ENCODE measurements at regions not wholly inside any gene's neighbourhood (a gene's known extent, or its start where the extent isn't known, plus 50 kb on each side); places are given as distances from the start of the nearest gene placed in this dataset.

DNA sequence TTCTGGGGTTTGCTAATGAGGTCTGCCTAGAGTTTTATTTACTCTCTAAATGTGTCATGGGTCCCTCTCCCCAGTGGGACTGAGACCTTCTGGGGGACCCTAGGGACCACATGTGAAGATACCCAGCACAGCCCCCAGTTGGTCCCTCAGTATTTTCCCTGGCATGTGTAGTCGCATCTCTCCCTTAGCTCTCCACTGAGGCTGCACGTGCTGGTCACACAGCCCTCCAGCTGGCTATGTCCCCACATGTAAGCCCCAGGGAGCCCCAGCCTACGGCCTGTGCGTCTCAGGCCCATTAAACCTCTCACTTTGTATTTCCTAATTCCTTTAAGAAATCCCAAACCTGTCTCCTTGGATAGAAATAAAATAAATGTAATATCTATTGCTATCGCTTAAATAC lies 189.6 kb upstream of the TSHZ3 start:
- TF ChIP-seq RXRA (IDR thresholded peaks at IDR 0.05; ENCODE audit: insufficient read depth, low read depth, low read length) (no peak), MAX (IDR thresholded peaks at IDR 0.05) (no peak), CTBP2 (IDR thresholded peaks at IDR 0.05; ENCODE audit: borderline replicate concordance, insufficient read depth, insufficient read length, low read length) (no peak), POLR2A (IDR thresholded peaks at IDR 0.05; ENCODE audit: control extremely low read depth in 1 of 2, low read depth in 2 of 2, low read length in 2 of 2) (no peak), BRCA1 (IDR thresholded peaks at IDR 0.05; ENCODE audit: low read depth, low read length) (no peak), EGR1 (IDR thresholded peaks at IDR 0.05; ENCODE audit: borderline replicate concordance, low read depth, low read length) (no peak), EP300 (IDR thresholded peaks at IDR 0.05; ENCODE audit: borderline replicate concordance in 1 of 2, low read depth in 2 of 2, low read length in 2 of 2) (no peak), POLR2AphosphoS5 (IDR thresholded peaks at IDR 0.05; ENCODE audit: low read depth, low read length) (no peak)
- TF ChIP-seq, protein P1, sequence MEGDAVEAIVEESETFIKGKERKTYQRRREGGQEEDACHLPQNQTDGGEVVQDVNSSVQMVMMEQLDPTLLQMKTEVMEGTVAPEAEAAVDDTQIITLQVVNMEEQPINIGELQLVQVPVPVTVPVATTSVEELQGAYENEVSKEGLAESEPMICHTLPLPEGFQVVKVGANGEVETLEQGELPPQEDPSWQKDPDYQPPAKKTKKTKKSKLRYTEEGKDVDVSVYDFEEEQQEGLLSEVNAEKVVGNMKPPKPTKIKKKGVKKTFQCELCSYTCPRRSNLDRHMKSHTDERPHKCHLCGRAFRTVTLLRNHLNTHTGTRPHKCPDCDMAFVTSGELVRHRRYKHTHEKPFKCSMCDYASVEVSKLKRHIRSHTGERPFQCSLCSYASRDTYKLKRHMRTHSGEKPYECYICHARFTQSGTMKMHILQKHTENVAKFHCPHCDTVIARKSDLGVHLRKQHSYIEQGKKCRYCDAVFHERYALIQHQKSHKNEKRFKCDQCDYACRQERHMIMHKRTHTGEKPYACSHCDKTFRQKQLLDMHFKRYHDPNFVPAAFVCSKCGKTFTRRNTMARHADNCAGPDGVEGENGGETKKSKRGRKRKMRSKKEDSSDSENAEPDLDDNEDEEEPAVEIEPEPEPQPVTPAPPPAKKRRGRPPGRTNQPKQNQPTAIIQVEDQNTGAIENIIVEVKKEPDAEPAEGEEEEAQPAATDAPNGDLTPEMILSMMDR (IDR thresholded peaks at IDR 0.05; ENCODE audit: control extremely low read depth in 1 of 3, insufficient read depth in 1 of 3, low read depth in 1 of 3, low read length in 3 of 3): no peak
